PC-3 (cell line): ENCODE measurements at regions not wholly inside any gene's neighbourhood (a gene's known extent, or its start where the extent isn't known, plus 50 kb on each side); places are given as distances from the start of the nearest gene placed in this dataset.
"Not testable (repeated sequence)": the region's sequence is repeated elsewhere in the genome, so short reads cannot be mapped to it uniquely, and the experiment has no call there.

ENCODE experiments used
- ATAC-seq: fragments of 200-7000 bp; cut with Tn5 transposase; 2 replicates; pipeline ENCODE4 v1.9.1; 2020; ENCODE audit warnings: mild to moderate bottlenecking, moderate library complexity
- BruUV-seq: library from RNA; stranded (reverse); fragments of 400-500 nt; replicated peaks from 2 replicates; lab custom pipeline; 2021; lab: Mats Ljungman, UMichigan
- CTCF ChIA-PET: fragments of 300-600 bp; sonication (Branson Sonifier 250); formaldehyde crosslinking; loops from one replicate; lab custom pipeline; 2022; ENCODE audit warnings: antibody characterized with exemption; lab: Charles Lee
- POLR2A ChIA-PET: fragments of 300-600 bp; sonication (Branson Sonifier 250); formaldehyde crosslinking; loops from one replicate; lab custom pipeline; 2022; ENCODE audit warnings: antibody characterized with exemption; ENCODE audit not compliant: unreplicated experiment; lab: Charles Lee
- DNase-seq: peaks from one replicate; pipeline ENCODE4 v3.0.0-alpha.2; 2015
- H2AFZ ChIP-seq: fragments of 300-600 bp; sonication (generic); 2 replicates; pipeline ENCODE4 v1.6.0; 2016; ENCODE audit warnings: antibody characterized with exemption, low read length
- H3F3A ChIP-seq: fragments of 300-600 bp; sonication (generic); one replicate; pipeline ENCODE4 v1.6.0; 2017; ENCODE audit warnings: antibody characterized with exemption, low read length, control low read depth, mild to moderate bottlenecking; ENCODE audit not compliant: unreplicated experiment
- H3K27ac ChIP-seq: fragments of 300-600 bp; sonication (generic); 2 replicates; pipeline ENCODE4 v1.5.1; 2016; ENCODE audit warnings: mild to moderate bottlenecking, low read length
- H3K27me3 ChIP-seq: fragments of 300-600 bp; sonication (generic); 2 replicates; pipeline ENCODE4 v1.6.1; 2016; ENCODE audit warnings: low read length, mixed read lengths
- H3K36me3 ChIP-seq: fragments of 300-600 bp; sonication (generic); 2 replicates; pipeline ENCODE4 v1.6.1; 2016; ENCODE audit warnings: low read depth, mixed run types, low read length, mixed read lengths
- H3K4me1 ChIP-seq: fragments of 300-600 bp; sonication (generic); 2 replicates; pipeline ENCODE4 v1.5.1; 2016; ENCODE audit warnings: low read length; ENCODE audit not compliant: insufficient read depth
- H3K4me2 ChIP-seq: fragments of 300-600 bp; sonication (generic); 2 replicates; pipeline ENCODE4 v1.6.0; 2016; ENCODE audit warnings: low read length
- H3K4me3 ChIP-seq: fragments of 300-600 bp; sonication (generic); 2 replicates; pipeline ENCODE4 v1.5.1; 2016; ENCODE audit warnings: mild to moderate bottlenecking, low read length, mixed read lengths
- H3K79me2 ChIP-seq: fragments of 300-600 bp; sonication (generic); 2 replicates; pipeline ENCODE4 v1.6.1; 2017; ENCODE audit warnings: low read length, mixed read lengths
- H3K9ac ChIP-seq: fragments of 300-600 bp; sonication (generic); 2 replicates; pipeline ENCODE4 v1.6.0; 2016; ENCODE audit warnings: mild to moderate bottlenecking, low read length
- H3K9me2 ChIP-seq: fragments of 300-600 bp; sonication (generic); replicated peaks from 2 replicates; pipeline ENCODE4 v1.6.1; 2016; ENCODE audit warnings: mixed run types, low read length, mixed read lengths
- H3K9me3 ChIP-seq: fragments of 300-600 bp; sonication (generic); 2 replicates; pipeline ENCODE4 v1.6.1; 2016; ENCODE audit warnings: low read length, mixed read lengths
- H4K20me1 ChIP-seq: fragments of 300-600 bp; sonication (generic); 2 replicates; pipeline ENCODE4 v1.6.1; 2016; ENCODE audit warnings: low read length, mixed read lengths
- CTCF ChIP-seq: fragments of 300-600 bp; sonication (generic); conservative IDR thresholded peaks from 2 replicates; pipeline ENCODE4 v1.5.1; 2017; ENCODE audit warnings: antibody characterized with exemption, low read depth, mild to moderate bottlenecking, low read length
- EZH2 ChIP-seq: fragments of 300-600 bp; sonication (generic); IDR thresholded peaks from one replicate; pipeline ENCODE4 v1.6.1; 2017; ENCODE audit warnings: antibody characterized with exemption, mild to moderate bottlenecking, low read length; ENCODE audit not compliant: unreplicated experiment
- EZH2phosphoT487 ChIP-seq: fragments of 300-600 bp; sonication (generic); IDR thresholded peaks from 2 replicates; pipeline ENCODE4 v1.6.1; 2018; ENCODE audit warnings: mild to moderate bottlenecking, antibody characterized with exemption, low read length, borderline replicate concordance
- intact Hi-C: fragments of 100-400 bp; cut with micrococcal nuclease; formaldehyde crosslinking; loops from 2 replicates; pipeline ENCODE4 v1.9.0; 2023

- DNase-seq (no peak), ATAC-seq (no peak)
- H3K36me3 ChIP-seq, result no peaks in the 10 kb centered on the region
- no peak overlapping the region for H3K4me3 ChIP-seq
- H3K27ac ChIP-seq, result no peak overlapping the region
- H2AFZ ChIP-seq, result no peak overlapping the region
- no peaks in the 10 kb centered on the region for H3K4me1 ChIP-seq
- no peaks in the 10 kb centered on the region for H4K20me1 ChIP-seq
- no peaks in the 10 kb centered on the region for H3K79me2 ChIP-seq
- intact Hi-C loops, result no loop called here
- no TSS peak for BruUV-seq
- H3K4me2 ChIP-seq, result no peak overlapping the region
- no peaks in the 10 kb centered on the region for H3F3A ChIP-seq
- TF ChIP-seq CTCF (no peak), EZH2phosphoT487 (no peak), EZH2 (no peak)
- H3K27me3 ChIP-seq, result no peaks in the 10 kb centered on the region
- no peak overlapping the region for H3K9ac ChIP-seq
- no peaks in the 10 kb centered on the region for H3K9me3 ChIP-seq
- CTCF ChIA-PET, result no interaction called here
- POLR2A ChIA-PET, result no interaction called here
- no peaks in the 10 kb centered on the region for H3K9me2 ChIP-seq
These were observed 424.2 kb downstream of the KCTD16 start for GRCh38 chr5:144594919-144595318.

- H3K4me3 ChIP-seq, H3K27me3 ChIP-seq, ATAC-seq, H3K9me3 ChIP-seq, DNase-seq, H3K4me1 ChIP-seq, H3K79me2 ChIP-seq, H3K4me2 ChIP-seq, H3F3A ChIP-seq, H3K27ac ChIP-seq, BruUV-seq, H2AFZ ChIP-seq, POLR2A ChIA-PET, H4K20me1 ChIP-seq, H3K9ac ChIP-seq, intact Hi-C loops, CTCF ChIA-PET, H3K36me3 ChIP-seq, H3K9me2 ChIP-seq: not testable (repeated sequence)
These were observed 423.6 kb downstream of the KCTD16 start for GRCh38 chr5:144594234-144594633.

GRCh38 chr5:144585681-144586080 lies 415.0 kb downstream of the KCTD16 start:
- no peak overlapping the region for H3K4me2 ChIP-seq
- no peaks in the 10 kb centered on the region for H3K79me2 ChIP-seq
- no peak overlapping the region for H3K9ac ChIP-seq
- DNase-seq (no peak), ATAC-seq (no peak)
- no peaks in the 10 kb centered on the region for H3K36me3 ChIP-seq
- TF ChIP-seq EZH2 (no peak), EZH2phosphoT487 (no peak), CTCF (no peak)
- H2AFZ ChIP-seq, result no peak overlapping the region
- POLR2A ChIA-PET, result no interaction called here
- H3K27me3 ChIP-seq, result no peaks in the 10 kb centered on the region
- no peaks in the 10 kb centered on the region for H4K20me1 ChIP-seq
- H3K27ac ChIP-seq, result no peak overlapping the region
- no TSS peak for BruUV-seq
- no peaks in the 10 kb centered on the region for H3F3A ChIP-seq
- CTCF ChIA-PET, result no interaction called here
- no peaks in the 10 kb centered on the region for H3K9me3 ChIP-seq
- no peaks in the 10 kb centered on the region for H3K4me1 ChIP-seq
- no peaks in the 10 kb centered on the region for H3K9me2 ChIP-seq
- intact Hi-C loops, result no loop called here
- H3K4me3 ChIP-seq, result no peak overlapping the region
